GM18867 (cell line): ENCODE measurements at regions not wholly inside any gene's neighbourhood (a gene's known extent, or its start where the extent isn't known, plus 50 kb on each side); places are given as distances from the start of the nearest gene placed in this dataset.

Experiments used
- ATAC-seq: cut with Tn5 transposase; IDR thresholded peaks from one replicate; pipeline ENCODE4 v1.9.1; 2021; ENCODE audit warnings: mild to moderate bottlenecking, moderate library complexity; ENCODE audit not compliant: unreplicated experiment

DNA sequence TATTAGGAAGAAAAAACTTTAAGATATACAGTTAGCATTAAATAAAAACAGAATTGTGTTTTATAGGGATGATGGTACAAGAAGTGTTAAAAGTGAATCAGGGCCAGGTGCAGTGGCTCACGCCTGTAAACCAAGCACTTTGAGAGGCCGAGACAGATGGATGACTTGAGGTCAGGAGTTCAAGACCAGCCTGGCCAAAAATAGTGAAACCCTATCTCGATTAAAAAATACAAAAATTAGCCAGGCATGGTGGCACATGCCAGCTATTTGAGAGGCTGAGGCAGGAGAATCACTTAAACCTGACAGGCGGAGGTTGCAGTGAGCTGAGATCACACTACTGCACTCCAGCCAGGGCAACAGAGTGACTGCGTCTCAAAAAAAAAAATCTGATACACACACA is 282.9 kb upstream of the ATP10B start:
- ATAC-seq, result no peak

- no peak for ATAC-seq
Observed at GRCh38 chr5:161134083-161134482, 282.1 kb upstream of the ATP10B start.

GRCh38 chr5:161115941-161116340 is 263.9 kb upstream of the ATP10B start:
- ATAC-seq, result no peak

- no peak for ATAC-seq
Observed at GRCh38 chr5:161112371-161112770, 260.4 kb upstream of the ATP10B start.

DNA sequence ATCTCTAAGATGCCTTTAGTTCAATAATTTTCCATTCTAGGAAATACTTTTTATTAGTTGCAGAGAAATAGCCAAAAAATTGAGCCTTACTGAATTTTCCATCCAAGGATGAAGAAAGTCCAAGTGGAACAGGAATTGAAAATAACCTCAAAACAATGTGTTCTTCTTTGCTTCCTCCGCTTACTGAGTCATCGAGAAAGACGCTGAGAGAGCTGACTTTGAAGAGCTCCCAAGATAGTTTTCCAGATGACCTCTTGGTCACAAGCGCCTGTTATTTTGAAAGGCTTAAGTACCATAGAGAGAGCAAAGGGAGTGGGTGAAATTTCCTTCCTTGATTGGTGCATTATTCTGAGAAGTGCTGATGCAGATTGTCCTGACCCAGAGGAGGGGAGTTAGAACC is 253.5 kb upstream of the ATP10B start:
- no peak for ATAC-seq

DNA sequence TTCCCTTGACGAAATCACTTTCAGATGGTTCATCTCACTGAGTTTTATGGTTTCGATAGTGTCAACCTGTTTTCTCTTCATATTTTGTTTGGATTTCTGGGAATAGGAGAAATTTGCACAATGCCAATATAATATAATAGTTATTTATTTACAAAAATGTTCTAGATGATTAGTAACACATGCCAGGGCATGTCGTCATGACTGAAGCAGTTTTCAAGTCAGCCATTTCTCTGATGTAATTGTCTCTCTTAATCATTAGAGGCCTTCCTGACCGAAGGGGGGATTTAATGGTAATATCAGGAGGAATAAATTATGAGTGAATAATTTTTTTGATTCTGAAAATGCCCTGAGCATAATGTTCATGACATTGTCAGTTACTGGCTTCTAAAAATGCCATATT is 246.5 kb upstream of the ATP10B start:
- ATAC-seq, result no peak

- ATAC-seq, result no peak
Observed at GRCh38 chr5:161096581-161096980, 244.6 kb upstream of the ATP10B start.

DNA sequence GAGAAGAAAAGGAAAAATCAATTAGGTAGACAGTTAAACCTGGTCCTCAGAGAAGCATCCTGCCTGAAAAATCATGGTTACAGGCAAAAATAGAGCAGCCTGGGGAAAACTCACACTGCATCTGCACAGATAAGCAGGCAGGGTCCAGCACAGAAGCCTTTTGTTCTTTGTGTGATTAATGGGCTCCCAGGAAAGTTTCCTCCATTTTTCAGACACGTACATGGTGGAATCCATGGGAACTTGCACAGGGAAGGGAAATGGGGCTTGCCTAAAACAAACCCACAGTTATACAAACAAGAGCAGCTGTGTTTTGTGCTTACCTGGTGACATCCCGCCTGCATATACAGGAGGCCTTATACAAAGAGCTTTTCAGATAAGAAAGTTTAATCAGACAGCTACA is 243.9 kb upstream of the ATP10B start:
- ATAC-seq, result no peak

DNA sequence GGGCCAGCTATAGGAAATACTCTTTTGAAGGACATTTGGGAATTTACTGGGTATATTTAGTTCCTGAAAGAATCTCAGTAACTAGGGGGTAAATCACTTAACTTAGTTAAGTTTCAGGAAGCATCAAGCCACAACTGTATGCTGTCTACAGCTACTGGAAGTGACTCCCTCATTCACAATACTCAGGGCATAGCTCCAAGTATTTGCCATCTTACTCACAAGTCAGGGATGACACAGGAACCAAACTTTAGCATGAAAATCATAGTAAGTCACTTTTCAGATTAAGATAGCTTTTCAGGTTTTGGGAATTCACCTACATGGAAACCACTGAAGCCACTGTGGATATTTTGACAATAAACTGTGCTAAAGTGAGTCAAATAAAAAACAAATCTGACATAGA is 242.4 kb upstream of the ATP10B start:
- ATAC-seq, result no peak

- ATAC-seq, result no peak
Observed at GRCh38 chr5:161093100-161093499, 241.1 kb upstream of the ATP10B start.

DNA sequence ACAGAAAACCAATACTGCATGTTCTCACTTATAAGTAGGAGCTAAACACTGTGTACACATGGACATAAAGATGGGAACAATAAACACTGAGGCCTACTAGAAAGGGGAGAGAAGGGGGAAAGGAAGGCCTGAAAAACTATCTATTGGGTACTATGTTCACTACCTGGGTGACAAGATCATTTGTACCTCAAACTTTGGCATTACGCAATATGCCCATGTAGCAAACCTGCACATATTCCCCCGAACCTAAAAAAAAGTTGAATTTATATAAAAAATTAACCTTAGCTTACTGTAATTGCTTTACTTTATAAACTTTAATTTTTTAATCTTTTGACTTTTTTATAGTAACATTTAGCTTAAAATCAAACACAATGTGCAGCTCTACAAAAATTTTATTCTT is 237.6 kb upstream of the ATP10B start:
- no peak for ATAC-seq

GRCh38 chr5:161086461-161086860 is 234.4 kb upstream of the ATP10B start:
- no peak for ATAC-seq

- no peak for ATAC-seq
Observed at GRCh38 chr5:161085056-161085455, 233.0 kb upstream of the ATP10B start.

DNA sequence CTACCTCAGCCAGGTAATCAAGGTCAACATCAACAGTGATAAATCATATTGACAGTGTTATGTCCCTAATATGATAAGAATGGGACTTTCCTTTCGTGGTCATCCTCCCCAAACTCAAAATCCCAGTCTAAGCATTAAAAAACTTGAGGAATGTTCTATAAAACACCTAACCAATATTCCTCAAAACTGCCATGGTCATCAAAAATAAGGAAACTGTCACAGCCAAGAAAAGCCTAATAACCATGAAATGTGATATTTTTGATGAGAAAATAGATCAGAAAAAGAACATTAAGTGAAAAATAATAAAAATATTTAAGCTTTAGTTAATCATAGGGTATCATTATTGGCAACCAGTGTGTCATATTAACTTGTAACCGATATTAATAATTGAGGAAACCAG is 232.1 kb upstream of the ATP10B start:
- ATAC-seq, result no peak

GRCh38 chr5:161078793-161079192 is 226.8 kb upstream of the ATP10B start:
- ATAC-seq, result no peak

DNA sequence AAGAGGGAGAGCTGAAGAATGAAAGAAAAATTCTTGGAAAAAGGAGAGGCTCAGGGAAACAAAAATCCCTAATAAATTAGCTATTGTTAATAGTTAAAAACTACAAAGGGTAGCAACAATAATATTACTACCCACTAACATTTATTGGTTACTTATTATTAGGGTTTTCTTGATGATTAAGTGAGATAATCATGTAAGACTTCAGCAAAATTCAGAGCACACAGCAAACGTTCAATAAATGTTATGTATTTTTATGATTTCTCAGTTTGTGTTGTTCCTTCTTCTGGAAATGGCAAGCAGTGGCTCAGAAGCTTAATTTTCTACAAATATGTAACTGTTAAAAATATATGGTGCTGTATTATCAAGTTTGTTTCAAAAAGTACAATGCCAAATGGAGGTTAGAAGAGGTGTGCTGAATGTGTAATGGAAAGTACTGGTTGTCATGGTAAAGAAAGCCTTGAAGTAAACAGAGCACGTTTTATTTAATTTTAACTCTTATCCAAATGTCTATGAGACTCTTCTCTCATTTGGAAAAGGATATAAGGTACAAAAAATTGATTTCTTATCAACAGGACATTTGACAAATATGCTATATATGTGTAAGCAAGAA is 226.0 kb upstream of the ATP10B start:
- no peak for ATAC-seq

- ATAC-seq, result no peak
Observed at GRCh38 chr5:161077496-161077895, 225.5 kb upstream of the ATP10B start.

GRCh38 chr5:161064781-161065180 is 212.8 kb upstream of the ATP10B start:
- no peak for ATAC-seq

- ATAC-seq, result no peak
Observed at GRCh38 chr5:161064297-161064696, 212.3 kb upstream of the ATP10B start.

- ATAC-seq, result no peak
Observed at GRCh38 chr5:161058781-161059180, 206.8 kb upstream of the ATP10B start.

DNA sequence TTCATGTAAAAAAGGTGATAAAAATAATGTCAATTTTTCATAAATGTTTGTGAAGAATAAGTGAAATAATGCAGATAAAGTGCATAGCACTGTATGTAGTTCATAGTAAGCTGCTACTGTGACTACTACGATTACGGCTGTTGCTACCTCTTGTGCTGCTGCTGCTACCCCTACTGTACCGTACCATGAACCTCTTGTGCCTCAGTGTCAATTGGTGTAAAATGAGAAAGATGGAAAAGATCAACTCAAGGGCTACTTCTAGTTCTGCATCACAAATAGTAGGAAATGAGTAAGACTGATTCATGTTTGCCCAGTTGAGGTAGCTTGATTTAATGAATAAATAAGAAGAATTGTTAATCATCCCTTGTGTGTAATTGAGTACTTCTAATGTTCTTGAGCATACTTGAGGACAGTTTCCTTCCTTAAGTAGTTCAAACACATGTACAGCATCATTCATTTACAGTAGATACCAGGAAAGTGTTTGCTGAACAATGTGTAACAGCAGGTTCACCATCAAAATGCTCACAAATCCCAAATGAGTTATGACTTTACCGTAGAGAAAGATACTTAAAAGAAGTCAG is 200.0 kb upstream of the ATP10B start:
- ATAC-seq, result no peak

GRCh38 chr5:161047024-161047423 is 195.0 kb upstream of the ATP10B start:
- ATAC-seq, result peak; percentile 44

GRCh38 chr5:161042862-161043261 is 190.9 kb upstream of the ATP10B start:
- ATAC-seq, result no peak
